ENCODE measurements at regions not wholly inside any gene's neighbourhood (a gene's known extent, or its start where the extent isn't known, plus 50 kb on each side); places are given as distances from the start of the nearest gene placed in this dataset.

- Histone ChIP-seq H3K27ac (ENCODE audit: low read length) (no peak overlapping the region), H3K27me3 (ENCODE audit: control insufficient read depth, insufficient read depth) (no peaks in the 10 kb centered on the region), H3K4me3 (ENCODE audit: low read length) (no peak overlapping the region), H3K9me3 (ENCODE audit: control insufficient read depth, low read length) (no peaks in the 10 kb centered on the region), H3K4me1 (ENCODE audit: control insufficient read depth, insufficient read depth, low read length) (no peaks in the 10 kb centered on the region)
- DNase-seq (no peak), ATAC-seq (no peak)
- 59% methylated on average over 1 of the region's 1 CpG for WGBS
- intact Hi-C loops (cut with DNase I), result no loop called here
These were observed 166.5 kb upstream of the PRR16 start for GRCh38 chr5:120297616-120298015.

- Histone ChIP-seq H3K4me3 (ENCODE audit: low read length) (no peak overlapping the region), H3K4me1 (ENCODE audit: control insufficient read depth, insufficient read depth, low read length) (no peaks in the 10 kb centered on the region), H3K27me3 (ENCODE audit: control insufficient read depth, insufficient read depth) (no peaks in the 10 kb centered on the region), H3K27ac (ENCODE audit: low read length) (no peak overlapping the region), H3K9me3 (ENCODE audit: control insufficient read depth, low read length) (no peaks in the 10 kb centered on the region)
- WGBS, result 64% methylated on average over 1 of the region's 1 CpG
- no peak for ATAC-seq
- no peak for DNase-seq
- intact Hi-C loops (cut with DNase I), result no loop called here
These were observed 165.1 kb upstream of the PRR16 start for GRCh38 chr5:120298981-120299380.

- Histone ChIP-seq H3K4me1 (ENCODE audit: control insufficient read depth, insufficient read depth, low read length) (no peaks in the 10 kb centered on the region), H3K9me3 (ENCODE audit: control insufficient read depth, low read length) (no peaks in the 10 kb centered on the region), H3K27ac (ENCODE audit: low read length) (no peak overlapping the region), H3K27me3 (ENCODE audit: control insufficient read depth, insufficient read depth) (no peaks in the 10 kb centered on the region), H3K4me3 (ENCODE audit: low read length) (no peak overlapping the region)
- ATAC-seq (no peak), DNase-seq (no peak)
- intact Hi-C loops (cut with DNase I), result no loop called here
- WGBS, result 22% methylated on average over 2 of the region's 2 CpGs
These were observed 159.4 kb upstream of the PRR16 start for GRCh38 chr5:120304663-120305062.

GRCh38 chr5:120306303-120306702 is 157.8 kb upstream of the PRR16 start:
- Histone ChIP-seq H3K27ac (ENCODE audit: low read length) (no peak overlapping the region), H3K4me3 (ENCODE audit: low read length) (no peak overlapping the region), H3K27me3 (ENCODE audit: control insufficient read depth, insufficient read depth) (no peaks in the 10 kb centered on the region), H3K4me1 (ENCODE audit: control insufficient read depth, insufficient read depth, low read length) (no peaks in the 10 kb centered on the region), H3K9me3 (ENCODE audit: control insufficient read depth, low read length) (no peaks in the 10 kb centered on the region)
- no peak for DNase-seq
- WGBS, result 49% methylated on average over 3 of the region's 3 CpGs
- intact Hi-C loops (cut with DNase I), result no loop called here
- no peak for ATAC-seq

DNA sequence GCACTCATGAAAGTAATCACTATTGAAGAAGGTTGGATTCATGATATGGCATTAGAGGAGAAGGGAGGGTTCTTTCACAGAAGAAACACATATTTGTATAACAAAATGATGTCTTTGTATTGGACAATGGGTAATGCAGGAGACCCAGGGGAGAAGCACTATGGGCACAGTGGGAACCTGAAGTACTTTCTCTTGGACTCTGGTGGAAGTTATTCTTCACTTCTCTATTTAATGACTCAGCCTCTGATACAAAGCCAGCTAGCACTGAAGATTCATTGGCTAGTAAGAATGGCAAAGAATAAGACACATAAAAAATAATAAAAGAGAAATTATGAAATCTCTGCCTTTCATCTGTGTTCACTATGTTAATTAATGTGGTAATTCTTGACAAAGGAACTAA is 149.9 kb upstream of the PRR16 start:
- no peaks in the 10 kb centered on the region for H3K9me3 ChIP-seq (ENCODE audit: control insufficient read depth, low read length)
- no peak overlapping the region for H3K27ac ChIP-seq (ENCODE audit: low read length)
- ATAC-seq (no peak), DNase-seq (no peak)
- intact Hi-C loops (cut with DNase I), result no loop called here
- H3K4me1 ChIP-seq (ENCODE audit: control insufficient read depth, insufficient read depth, low read length), result no peaks in the 10 kb centered on the region
- H3K27me3 ChIP-seq (ENCODE audit: control insufficient read depth, insufficient read depth), result no peaks in the 10 kb centered on the region
- H3K4me3 ChIP-seq (ENCODE audit: low read length), result no peak overlapping the region

DNA sequence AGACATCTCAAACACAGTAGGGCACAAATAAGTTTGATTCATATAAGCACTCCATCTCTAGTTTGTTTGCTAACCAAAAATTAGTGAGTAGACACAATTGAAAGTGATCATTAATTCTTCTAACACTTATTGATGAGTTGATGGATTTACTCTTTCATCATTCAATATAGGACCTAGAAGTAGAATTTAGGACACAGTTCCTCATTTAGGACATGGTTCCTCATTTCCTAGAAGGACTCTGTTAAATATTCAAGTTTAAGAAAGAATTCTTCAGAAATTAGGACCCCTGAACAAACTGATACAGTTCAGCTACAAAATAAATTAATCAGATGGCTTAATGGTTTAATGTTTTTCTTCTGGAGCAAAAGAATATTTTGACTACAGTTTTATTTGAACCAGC is 143.5 kb upstream of the PRR16 start:
- ATAC-seq (no peak), DNase-seq (no peak)
- no peaks in the 10 kb centered on the region for H3K4me1 ChIP-seq (ENCODE audit: control insufficient read depth, insufficient read depth, low read length)
- H3K27me3 ChIP-seq (ENCODE audit: control insufficient read depth, insufficient read depth), result no peaks in the 10 kb centered on the region
- intact Hi-C loops (cut with DNase I), result no loop called here
- H3K9me3 ChIP-seq (ENCODE audit: control insufficient read depth, low read length), result no peaks in the 10 kb centered on the region
- H3K4me3 ChIP-seq (ENCODE audit: low read length), result no peak overlapping the region
- no peak overlapping the region for H3K27ac ChIP-seq (ENCODE audit: low read length)

DNA sequence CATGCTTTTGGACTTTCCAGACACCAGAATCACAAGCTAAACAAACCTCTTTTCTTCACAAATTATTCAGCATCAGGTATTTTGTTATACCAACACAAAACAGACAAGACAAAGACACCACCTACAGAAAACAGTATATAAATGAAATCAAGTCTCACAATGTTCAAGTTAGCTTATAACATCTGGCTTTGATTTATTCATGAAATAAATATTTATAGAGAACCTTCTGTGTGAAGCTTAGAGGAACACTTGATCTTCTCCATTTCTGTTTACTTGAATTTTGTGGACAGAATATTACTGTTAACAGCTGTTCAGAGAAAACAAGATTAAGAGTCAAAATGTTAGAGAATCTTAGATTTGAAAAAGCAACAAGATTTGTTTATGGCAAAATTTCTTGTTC is 137.4 kb upstream of the PRR16 start:
- DNase-seq (no peak), ATAC-seq (no peak)
- H3K4me1 ChIP-seq (ENCODE audit: control insufficient read depth, insufficient read depth, low read length), result no peaks in the 10 kb centered on the region
- H3K4me3 ChIP-seq (ENCODE audit: low read length), result no peak overlapping the region
- no peaks in the 10 kb centered on the region for H3K27me3 ChIP-seq (ENCODE audit: control insufficient read depth, insufficient read depth)
- H3K27ac ChIP-seq (ENCODE audit: low read length), result no peak overlapping the region
- H3K9me3 ChIP-seq (ENCODE audit: control insufficient read depth, low read length), result no peaks in the 10 kb centered on the region
- intact Hi-C loops (cut with DNase I), result no loop called here

DNA sequence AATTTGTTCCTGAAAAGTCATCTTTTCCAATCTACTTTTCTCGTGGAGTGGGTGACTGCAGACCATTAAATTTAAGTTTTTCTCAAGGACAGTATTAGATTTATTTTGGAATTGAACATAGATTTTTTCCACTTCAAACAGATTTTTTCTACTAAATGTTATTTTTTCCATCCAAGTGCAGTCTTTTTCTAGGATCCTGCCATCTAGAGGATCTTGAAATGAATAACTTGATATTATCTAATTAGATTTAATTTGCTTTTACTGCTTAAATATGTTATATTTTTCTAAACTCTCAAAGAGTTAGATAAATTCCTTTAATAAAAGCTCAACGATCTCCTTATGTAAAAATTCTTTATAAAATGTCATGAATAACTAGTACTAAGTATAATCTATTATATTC is 136.9 kb upstream of the PRR16 start:
- no peak overlapping the region for H3K4me3 ChIP-seq (ENCODE audit: low read length)
- no peaks in the 10 kb centered on the region for H3K4me1 ChIP-seq (ENCODE audit: control insufficient read depth, insufficient read depth, low read length)
- H3K9me3 ChIP-seq (ENCODE audit: control insufficient read depth, low read length), result no peaks in the 10 kb centered on the region
- DNase-seq (no peak), ATAC-seq (no peak)
- intact Hi-C loops (cut with DNase I), result no loop called here
- H3K27me3 ChIP-seq (ENCODE audit: control insufficient read depth, insufficient read depth), result no peaks in the 10 kb centered on the region
- no peak overlapping the region for H3K27ac ChIP-seq (ENCODE audit: low read length)
- WGBS, result 48% methylated on average over 2 of the region's 2 CpGs

DNA sequence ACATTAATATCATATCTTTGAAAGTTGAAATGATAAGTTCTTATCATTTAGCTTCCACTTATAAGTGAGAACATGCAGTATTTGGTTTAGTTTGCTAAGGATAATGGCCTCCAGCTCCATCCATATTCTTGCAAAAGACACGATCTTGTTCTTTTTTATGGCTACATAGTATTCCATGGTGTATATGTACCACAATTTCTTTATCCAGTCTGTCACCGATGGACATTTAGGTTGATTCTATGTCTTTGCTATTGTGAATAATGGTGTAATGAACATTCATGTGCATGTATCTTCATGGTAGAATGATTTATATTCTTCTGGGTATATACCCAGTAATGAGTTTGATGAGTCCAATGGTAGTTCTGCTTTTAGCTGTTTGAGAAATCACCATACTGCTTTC is 135.0 kb upstream of the PRR16 start:
- ATAC-seq (no peak), DNase-seq (no peak)
- intact Hi-C loops (cut with DNase I), result no loop called here
- Histone ChIP-seq H3K9me3 (ENCODE audit: control insufficient read depth, low read length) (no peaks in the 10 kb centered on the region), H3K27ac (ENCODE audit: low read length) (no peak overlapping the region), H3K4me1 (ENCODE audit: control insufficient read depth, insufficient read depth, low read length) (no peaks in the 10 kb centered on the region), H3K4me3 (ENCODE audit: low read length) (no peak overlapping the region), H3K27me3 (ENCODE audit: control insufficient read depth, insufficient read depth) (no peaks in the 10 kb centered on the region)
- WGBS, result 69% methylated on average over 2 of the region's 2 CpGs

DNA sequence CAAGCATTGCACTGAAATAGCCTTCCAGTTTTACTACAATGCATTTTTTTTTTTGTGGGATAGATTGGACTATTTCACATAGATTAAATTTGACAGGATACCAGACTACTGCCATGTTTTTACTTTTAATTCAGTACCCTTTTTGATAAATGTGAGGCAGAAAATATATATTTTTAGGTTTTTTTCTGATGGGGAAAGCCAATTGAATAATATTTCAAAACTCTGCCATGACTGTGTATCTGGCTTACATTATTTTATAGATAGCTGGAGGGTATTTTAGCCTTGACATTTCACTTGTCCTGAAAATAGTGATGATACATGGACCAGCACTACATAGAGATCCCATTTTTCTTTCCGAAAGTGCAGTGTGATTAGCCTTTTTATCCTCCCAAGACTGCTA is 133.5 kb upstream of the PRR16 start:
- Histone ChIP-seq H3K27ac (ENCODE audit: low read length) (no peak overlapping the region), H3K9me3 (ENCODE audit: control insufficient read depth, low read length) (no peaks in the 10 kb centered on the region), H3K4me1 (ENCODE audit: control insufficient read depth, insufficient read depth, low read length) (no peaks in the 10 kb centered on the region), H3K27me3 (ENCODE audit: control insufficient read depth, insufficient read depth) (no peaks in the 10 kb centered on the region), H3K4me3 (ENCODE audit: low read length) (no peak overlapping the region)
- intact Hi-C loops (cut with DNase I), result no loop called here
- 88% methylated on average over 1 of the region's 1 CpG for WGBS
- DNase-seq (no peak), ATAC-seq (no peak)

DNA sequence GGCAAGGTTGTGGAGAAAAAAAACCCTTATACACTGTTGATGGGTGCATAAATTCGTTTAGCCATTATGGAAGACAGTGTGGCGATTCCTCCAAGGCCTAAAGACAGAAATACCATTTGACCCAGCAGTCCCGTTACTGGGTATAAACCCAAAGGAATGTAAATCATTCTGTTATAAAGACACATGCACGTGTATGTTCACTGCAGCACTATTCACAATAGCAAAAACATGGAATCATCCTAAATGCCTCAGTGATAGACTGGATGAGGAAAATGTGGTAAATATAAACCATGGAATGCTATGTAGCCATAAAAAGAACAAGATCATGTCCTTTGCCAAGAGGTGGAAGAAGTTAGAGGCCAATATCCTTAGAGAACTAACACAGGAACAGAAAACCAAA is 119.9 kb upstream of the PRR16 start:
- intact Hi-C loops (cut with DNase I), result no loop called here
- DNase-seq (no peak), ATAC-seq (no peak)
- Histone ChIP-seq H3K4me1 (ENCODE audit: control insufficient read depth, insufficient read depth, low read length) (peaks cover 1% of the 10 kb centered on the region), H3K27ac (ENCODE audit: low read length) (no peak overlapping the region), H3K4me3 (ENCODE audit: low read length) (no peak overlapping the region), H3K27me3 (ENCODE audit: control insufficient read depth, insufficient read depth) (no peaks in the 10 kb centered on the region), H3K9me3 (ENCODE audit: control insufficient read depth, low read length) (no peaks in the 10 kb centered on the region)
- WGBS, result 75% methylated on average over 4 of the region's 4 CpGs

GRCh38 chr5:120345947-120346346 is 118.2 kb upstream of the PRR16 start:
- intact Hi-C loops (cut with DNase I), result no loop called here
- no peak overlapping the region for H3K27ac ChIP-seq (ENCODE audit: low read length)
- ATAC-seq, result no peak
- no peak overlapping the region for H3K4me3 ChIP-seq (ENCODE audit: low read length)
- no peak for DNase-seq
- WGBS, result 90% methylated on average over 4 of the region's 4 CpGs
- H3K9me3 ChIP-seq (ENCODE audit: control insufficient read depth, low read length), result no peaks in the 10 kb centered on the region
- H3K27me3 ChIP-seq (ENCODE audit: control insufficient read depth, insufficient read depth), result no peaks in the 10 kb centered on the region
- H3K4me1 ChIP-seq (ENCODE audit: control insufficient read depth, insufficient read depth, low read length), result peaks cover 1% of the 10 kb centered on the region
